ENCODE measurements at regions not wholly inside any gene's neighbourhood (a gene's known extent, or its start where the extent isn't known, plus 50 kb on each side); places are given as distances from the start of the nearest gene placed in this dataset.

DNA sequence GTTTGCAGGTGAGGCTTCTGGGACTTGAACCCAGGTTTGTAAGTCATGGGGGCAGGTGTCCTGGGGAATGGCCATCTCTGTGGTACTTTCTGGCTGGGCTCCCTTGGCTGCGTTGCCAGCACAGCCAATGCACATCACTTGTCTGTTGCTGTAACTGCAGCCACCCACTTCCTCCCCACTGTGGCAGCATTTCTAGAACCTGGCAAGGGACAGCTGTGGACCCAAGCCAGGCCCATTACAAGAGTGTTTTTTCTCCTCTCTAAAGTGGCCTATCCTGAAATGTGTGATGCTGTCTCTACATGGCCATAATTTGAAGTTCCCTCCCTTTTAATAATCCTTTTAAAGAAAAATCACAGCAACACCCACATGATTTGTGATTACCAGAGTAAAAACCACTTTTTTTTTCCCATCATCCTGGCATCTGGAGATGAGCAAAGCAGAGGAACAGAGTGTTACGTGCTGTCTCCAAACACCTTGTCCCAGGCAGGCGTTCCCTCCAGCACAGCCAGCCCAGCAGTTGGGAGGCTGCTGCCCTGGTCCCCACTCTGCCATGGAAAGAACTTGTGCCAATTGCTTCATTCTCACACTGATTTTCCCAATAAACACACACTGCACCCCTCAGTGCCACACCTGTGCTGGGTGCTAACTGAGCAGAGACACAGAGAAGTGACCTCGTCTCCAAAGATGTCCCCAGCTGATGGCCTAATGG lies 360.6 kb upstream of the USP24 start:
- no peak overlapping the region for H3K4me3 ChIP-seq (ENCODE audit: low read length in 3 of 3)
- no peak for DNase-seq
- H3K4me1 ChIP-seq (ENCODE audit: control insufficient read depth in 2 of 3, insufficient read depth in 2 of 3, low read depth in 1 of 3, low read length in 3 of 3) = no peaks in the 10 kb centered on the region
- no peaks in the 10 kb centered on the region for H3K27me3 ChIP-seq (ENCODE audit: control insufficient read depth, insufficient read depth, low read length)
- H3K36me3 ChIP-seq (ENCODE audit: control insufficient read depth in 2 of 3, insufficient read depth in 3 of 3, low read length in 3 of 3) = no peaks in the 10 kb centered on the region
- intact Hi-C loops (cut with DNase I) = no loop called here
- no peak overlapping the region for H3K9ac ChIP-seq (ENCODE audit: low read length in 3 of 3)
- TF ChIP-seq CTCF (IDR thresholded peaks at IDR 0.05; ENCODE audit: borderline replicate concordance, extremely low read depth, insufficient read depth) = no peak
- H3K9me3 ChIP-seq (ENCODE audit: control insufficient read depth in 2 of 3, insufficient read depth in 1 of 3, low read length in 3 of 3) = no peaks in the 10 kb centered on the region
- no peak for FAIRE-seq
- no peak overlapping the region for H3K27ac ChIP-seq (ENCODE audit: low read depth in 2 of 2, low read length in 2 of 2)

DNA sequence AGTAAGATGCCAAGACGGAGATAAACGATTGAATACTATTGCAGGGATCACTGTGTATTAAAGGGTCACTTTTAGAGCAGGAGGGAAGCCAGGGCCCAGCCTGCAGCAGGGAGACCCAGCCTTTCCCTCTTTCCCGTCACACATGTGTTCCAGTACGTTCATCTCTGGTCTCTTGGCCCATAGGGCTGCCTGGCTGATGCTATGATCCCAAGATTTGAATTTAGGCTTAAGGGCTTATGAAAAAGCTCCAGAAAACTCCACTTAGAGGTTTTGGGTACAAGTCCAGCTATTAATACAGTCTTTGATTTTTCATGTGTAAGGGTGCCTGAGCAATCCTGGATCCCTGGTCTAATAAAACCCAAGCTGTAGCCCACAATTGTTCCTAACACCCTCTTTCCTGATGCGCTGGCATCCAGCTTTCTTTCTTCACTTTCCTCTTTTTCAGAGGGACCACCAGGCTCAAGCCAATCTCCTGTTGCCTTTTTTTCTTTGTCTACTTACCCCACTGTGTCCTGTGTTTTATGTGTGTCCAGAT lies 359.6 kb upstream of the USP24 start:
- DNase-seq (no peak), FAIRE-seq (no peak)
- no peak overlapping the region for H3K27ac ChIP-seq (ENCODE audit: low read depth in 2 of 2, low read length in 2 of 2)
- no peak overlapping the region for H3K4me3 ChIP-seq (ENCODE audit: low read length in 3 of 3)
- H3K9me3 ChIP-seq (ENCODE audit: control insufficient read depth in 2 of 3, insufficient read depth in 1 of 3, low read length in 3 of 3) = no peaks in the 10 kb centered on the region
- no peak for TF ChIP-seq CTCF (IDR thresholded peaks at IDR 0.05; ENCODE audit: borderline replicate concordance, extremely low read depth, insufficient read depth)
- H3K36me3 ChIP-seq (ENCODE audit: control insufficient read depth in 2 of 3, insufficient read depth in 3 of 3, low read length in 3 of 3) = no peaks in the 10 kb centered on the region
- intact Hi-C loops (cut with DNase I) = no loop called here
- no peaks in the 10 kb centered on the region for H3K27me3 ChIP-seq (ENCODE audit: control insufficient read depth, insufficient read depth, low read length)
- H3K9ac ChIP-seq (ENCODE audit: low read length in 3 of 3) = no peak overlapping the region
- no peaks in the 10 kb centered on the region for H3K4me1 ChIP-seq (ENCODE audit: control insufficient read depth in 2 of 3, insufficient read depth in 2 of 3, low read depth in 1 of 3, low read length in 3 of 3)

- H3K4me1 ChIP-seq (ENCODE audit: control insufficient read depth in 2 of 3, insufficient read depth in 2 of 3, low read depth in 1 of 3, low read length in 3 of 3) = no peaks in the 10 kb centered on the region
- FAIRE-seq = no peak
- no peaks in the 10 kb centered on the region for H3K27me3 ChIP-seq (ENCODE audit: control insufficient read depth, insufficient read depth, low read length)
- H3K4me3 ChIP-seq (ENCODE audit: low read length in 3 of 3) = no peak overlapping the region
- TF ChIP-seq CTCF (IDR thresholded peaks at IDR 0.05; ENCODE audit: borderline replicate concordance, extremely low read depth, insufficient read depth) = no peak
- H3K36me3 ChIP-seq (ENCODE audit: control insufficient read depth in 2 of 3, insufficient read depth in 3 of 3, low read length in 3 of 3) = no peaks in the 10 kb centered on the region
- H3K27ac ChIP-seq (ENCODE audit: low read depth in 2 of 2, low read length in 2 of 2) = no peak overlapping the region
- no peaks in the 10 kb centered on the region for H3K9me3 ChIP-seq (ENCODE audit: control insufficient read depth in 2 of 3, insufficient read depth in 1 of 3, low read length in 3 of 3)
- no peak overlapping the region for H3K9ac ChIP-seq (ENCODE audit: low read length in 3 of 3)
- intact Hi-C loops (cut with DNase I) = no loop called here
- DNase-seq = no peak
Observed at GRCh38 chr1:55572878-55573734, 357.9 kb upstream of the USP24 start.

Measured in kidney (tissue), 13 donors.